ENCODE measurements at regions not wholly inside any gene's neighbourhood (a gene's known extent, or its start where the extent isn't known, plus 50 kb on each side); places are given as distances from the start of the nearest gene placed in this dataset.

- no peaks in the 10 kb centered on the region for H3K4me1 ChIP-seq (ENCODE audit: control insufficient read depth in 1 of 2, insufficient read depth in 1 of 2, low read depth in 1 of 2, low read length in 1 of 2)
- no peaks in the 10 kb centered on the region for H3K36me3 ChIP-seq
- H3K27ac ChIP-seq = no peak overlapping the region
- H3K27me3 ChIP-seq = peaks cover 18% of the 10 kb centered on the region
- H3K4me3 ChIP-seq (ENCODE audit: low read depth in 1 of 2, low read length in 1 of 2) = no peak overlapping the region
- H3K9me3 ChIP-seq = no peaks in the 10 kb centered on the region
- no peak for TF ChIP-seq CTCF (IDR thresholded peaks at IDR 0.05)
Measured at GRCh38 chr15:100818927-100819326, 60.7 kb upstream of the ALDH1A3 start.

- H3K9me3 ChIP-seq = no peaks in the 10 kb centered on the region
- TF ChIP-seq CTCF (IDR thresholded peaks at IDR 0.05) = no peak
- H3K36me3 ChIP-seq = no peaks in the 10 kb centered on the region
Measured at GRCh38 chr15:100820528-100820927, 59.1 kb upstream of the ALDH1A3 start.

GRCh38 chr15:100821327-100821726 lies 58.3 kb upstream of the ALDH1A3 start:
- no peaks in the 10 kb centered on the region for H3K4me1 ChIP-seq (ENCODE audit: control insufficient read depth in 1 of 2, insufficient read depth in 1 of 2, low read depth in 1 of 2, low read length in 1 of 2)
- peaks cover 38% of the 10 kb centered on the region for H3K27me3 ChIP-seq
- no peak overlapping the region for H3K4me3 ChIP-seq (ENCODE audit: low read depth in 1 of 2, low read length in 1 of 2)
- H3K36me3 ChIP-seq = no peaks in the 10 kb centered on the region
- TF ChIP-seq CTCF (IDR thresholded peaks at IDR 0.05) = no peak
- no peak overlapping the region for H3K27ac ChIP-seq
- no peaks in the 10 kb centered on the region for H3K9me3 ChIP-seq

More at GRCh38 chr15:100820528-100820927, 59.1 kb upstream of the ALDH1A3 start:
- H3K27ac ChIP-seq = no peak overlapping the region
- peaks cover 33% of the 10 kb centered on the region for H3K27me3 ChIP-seq
- no peak overlapping the region for H3K4me3 ChIP-seq (ENCODE audit: low read depth in 1 of 2, low read length in 1 of 2)
- no peaks in the 10 kb centered on the region for H3K4me1 ChIP-seq (ENCODE audit: control insufficient read depth in 1 of 2, insufficient read depth in 1 of 2, low read depth in 1 of 2, low read length in 1 of 2)

GRCh38 chr15:100824211-100824610 lies 55.4 kb upstream of the ALDH1A3 start:
- Histone ChIP-seq H3K27ac (no peak overlapping the region), H3K4me1 (ENCODE audit: control insufficient read depth in 1 of 2, insufficient read depth in 1 of 2, low read depth in 1 of 2, low read length in 1 of 2) (no peaks in the 10 kb centered on the region), H3K9me3 (no peaks in the 10 kb centered on the region), H3K36me3 (no peaks in the 10 kb centered on the region), H3K27me3 (peaks cover 38% of the 10 kb centered on the region), H3K4me3 (ENCODE audit: low read depth in 1 of 2, low read length in 1 of 2) (no peak overlapping the region)
- no peak for TF ChIP-seq CTCF (IDR thresholded peaks at IDR 0.05)

GRCh38 chr15:100829457-100829856 lies 50.2 kb upstream of the ALDH1A3 start:
- TF ChIP-seq CTCF (IDR thresholded peaks at IDR 0.05) = no peak

More at GRCh38 chr15:100829457-100829856, 50.2 kb upstream of the ALDH1A3 start:
- H3K4me3 ChIP-seq (ENCODE audit: low read depth in 1 of 2, low read length in 1 of 2) = no peak overlapping the region
- H3K9me3 ChIP-seq = no peaks in the 10 kb centered on the region
- no peak overlapping the region for H3K27ac ChIP-seq
- H3K36me3 ChIP-seq = no peaks in the 10 kb centered on the region
- H3K27me3 ChIP-seq = peaks cover 14% of the 10 kb centered on the region
- H3K4me1 ChIP-seq (ENCODE audit: control insufficient read depth in 1 of 2, insufficient read depth in 1 of 2, low read depth in 1 of 2, low read length in 1 of 2) = peaks cover 0 to 6% of the 10 kb centered on the region in 2 experiments

Data from neutrophil (primary cell).